Right lobe of liver (tissue), 6 donors: ENCODE measurements at regions not wholly inside any gene's neighbourhood (a gene's known extent, or its start where the extent isn't known, plus 50 kb on each side); places are given as distances from the start of the nearest gene placed in this dataset.

Source experiments
- ATAC-seq, 4 donors: fragments of 200-7000 bp; cut with Tn5 transposase; one replicate each; pipeline ENCODE4 v1.9.1; 2020; ENCODE audit warnings: mild to moderate bottlenecking in 4 of 4, moderate library complexity in 4 of 4
- DNase-seq, 3 donors: peaks; one replicate each; pipeline ENCODE4 v3.0.0-alpha.2; 2020
- H3K27ac ChIP-seq, 3 donors: fragments of 200-600 bp; one replicate each; pipeline ENCODE4 v1.8.0; 2022
- H3K27me3 ChIP-seq, 2 donors: fragments of 200-600 bp; one replicate each; pipeline ENCODE4 v1.8.0; 2022
- H3K36me3 ChIP-seq, 4 donors: fragments of 200-600 bp; sonication (generic) in 1 of 4; one replicate each; pipeline versions ENCODE4 v1.5.1 to v1.8.0; 2017 to 2022; ENCODE audit warnings: control low read depth in 1 of 4
- H3K4me1 ChIP-seq, 4 donors: fragments of 200-600 bp; sonication (generic) in 1 of 4; one replicate each; pipeline versions ENCODE4 v1.5.1 to v1.8.0; 2017 to 2022; ENCODE audit warnings: control low read depth in 1 of 4
- H3K4me3 ChIP-seq, 3 donors: fragments of 200-600 bp; one replicate each; pipeline ENCODE4 v1.8.0; 2022
- H3K9me3 ChIP-seq, 4 donors: fragments of 200-600 bp; sonication (generic) in 1 of 4; one replicate each; pipeline versions ENCODE4 v1.5.1 to v1.8.0; 2017 to 2022; ENCODE audit warnings: control low read depth in 1 of 4
- CTCF ChIP-seq, 4 donors: fragments of 200-600 bp in 3 of 4; fragments of 450-650 bp in 1 of 4; IDR thresholded peaks; one replicate each; pipeline versions ENCODE4 v1.5.1 to v1.8.0; 2016 to 2022; ENCODE audit warnings: antibody characterized with exemption in 4 of 4, mild to moderate bottlenecking in 2 of 4
- POLR2A ChIP-seq: fragments of 450-650 bp; IDR thresholded peaks from one replicate; pipeline ENCODE4 v1.6.1; 2017; ENCODE audit warnings: antibody characterized with exemption, mild to moderate bottlenecking
- WGBS: methylation state at CpG from one replicate; pipeline ENCODE4 v1.1.6; 2018; ENCODE audit warnings: low coverage, low lambda C conversion rate; ENCODE audit not compliant: insufficient coverage; ENCODE audit errors: missing lambda C conversion rate; 5-methylcytosine and 5-hydroxymethylcytosine counted together
- intact Hi-C, 2 donors: fragments of 100-400 bp; cut with DNase I; formaldehyde crosslinking; loops; one replicate each; pipeline versions ENCODE4 v1.11.2 to v1.14.1; 2022
- donor health status: DM: no; HTN: yes; CAD: no.
- donor health status: DM: no; HTN: no; CAD: no.
- donor health status: DM: no; HTN: no; CAD: no.
- donor health status: DM: no; HTN: yes; CAD: no.
- donor health status: DM: no; HTN: yes; CAD: no.

GRCh38 chr1:14136881-14137280, 436.9 kb downstream of the PRDM2 start:
- ATAC-seq (no peak), DNase-seq (no peak)
- 37% methylated on average over 4 of the region's 5 CpGs for WGBS
- intact Hi-C loops, result no loop called here
- Histone ChIP-seq H3K27ac (no peak overlapping the region), H3K36me3 (no peaks in the 10 kb centered on the region), H3K4me1 (no peaks in the 10 kb centered on the region), H3K27me3 (no peaks in the 10 kb centered on the region), H3K9me3 (no peaks in the 10 kb centered on the region), H3K4me3 (no peak overlapping the region)
- TF ChIP-seq POLR2A (no peak), CTCF (IDR thresholded peaks at IDR 0.05) (no peak)

GRCh38 chr1:14137411-14138134, 437.6 kb downstream of the PRDM2 start:
- H3K4me3 ChIP-seq, result no peak overlapping the region
- H3K9me3 ChIP-seq, result no peaks in the 10 kb centered on the region
- no peak for ATAC-seq
- TF ChIP-seq CTCF (IDR thresholded peaks at IDR 0.05) (no peak), POLR2A (no peak)
- H3K27ac ChIP-seq, result no peak overlapping the region
- H3K36me3 ChIP-seq, result no peaks in the 10 kb centered on the region
- DNase-seq, result no peak
- intact Hi-C loops, result no loop called here
- WGBS, result 64% methylated on average over 5 of the region's 6 CpGs
- no peaks in the 10 kb centered on the region for H3K4me1 ChIP-seq
- no peaks in the 10 kb centered on the region for H3K27me3 ChIP-seq

- H3K4me3 ChIP-seq, result no peak overlapping the region
- H3K4me1 ChIP-seq, result no peaks in the 10 kb centered on the region
- intact Hi-C loops, result no loop called here
- no peaks in the 10 kb centered on the region for H3K9me3 ChIP-seq
- TF ChIP-seq POLR2A (no peak), CTCF (IDR thresholded peaks at IDR 0.05) (no peak)
- no peak overlapping the region for H3K27ac ChIP-seq
- ATAC-seq (no peak), DNase-seq (no peak)
- no peaks in the 10 kb centered on the region for H3K36me3 ChIP-seq
- no CpG with 5 or more reads among the region's 3 CpGs for WGBS
- no peaks in the 10 kb centered on the region for H3K27me3 ChIP-seq
These were observed 438.1 kb downstream of the PRDM2 start for GRCh38 chr1:14138135-14138506.

- H3K27ac ChIP-seq, result no peak overlapping the region
- no peak for TF ChIP-seq CTCF (IDR thresholded peaks at IDR 0.05)
- no peak for TF ChIP-seq POLR2A
- no peaks in the 10 kb centered on the region for H3K4me1 ChIP-seq
- H3K9me3 ChIP-seq, result no peaks in the 10 kb centered on the region
- intact Hi-C loops, result no loop called here
- WGBS, result 58% methylated on average over 6 of the region's 6 CpGs
- H3K4me3 ChIP-seq, result no peak overlapping the region
- DNase-seq (no peak), ATAC-seq (no peak)
- no peaks in the 10 kb centered on the region for H3K27me3 ChIP-seq
- H3K36me3 ChIP-seq, result no peaks in the 10 kb centered on the region
These were observed 438.7 kb downstream of the PRDM2 start for GRCh38 chr1:14138687-14139086.
